Ovary (tissue), 7 donors: ENCODE measurements at regions not wholly inside any gene's neighbourhood (a gene's known extent, or its start where the extent isn't known, plus 50 kb on each side); places are given as distances from the start of the nearest gene placed in this dataset.

Experiments used
- DNase-seq, 5 donors: peaks; one replicate each; pipeline ENCODE4 v3.0.0-alpha.2; 2019 to 2020
- H3K27ac ChIP-seq, 2 donors: fragments of 200-600 bp; one replicate each; pipeline versions ENCODE4 v1.5.1 to v1.8.0; 2019 to 2022
- H3K27me3 ChIP-seq: fragments of 200-600 bp; one replicate; pipeline ENCODE4 v1.8.0; 2022
- H3K36me3 ChIP-seq: fragments of 200-600 bp; sonication (generic); one replicate; pipeline ENCODE4 v1.5.1; 2019
- H3K4me1 ChIP-seq: one replicate; pipeline ENCODE4 v1.8.1; 2013; ENCODE audit warnings: mild to moderate bottlenecking, moderate library complexity; ENCODE audit not compliant: insufficient read depth
- H3K4me3 ChIP-seq: fragments of 200-600 bp; sonication (generic); one replicate; pipeline ENCODE4 v1.5.1; 2017
- H3K9me3 ChIP-seq, 2 donors: fragments of 200-600 bp in 1 of 2; sonication (generic) in 1 of 2; one replicate each; pipeline versions ENCODE4 v1.5.1 to v1.8.1; 2013 to 2019; ENCODE audit warnings: mild to moderate bottlenecking in 1 of 2, moderate library complexity in 1 of 2
- CTCF ChIP-seq, 3 donors: fragments of 450-650 bp in 2 of 3; fragments of 200-600 bp in 1 of 3; IDR thresholded peaks; one replicate each; pipeline versions ENCODE4 v1.5.1 to v1.8.0; 2016 to 2022; ENCODE audit warnings: antibody characterized with exemption in 3 of 3, mild to moderate bottlenecking in 1 of 3
- EP300 ChIP-seq: sonication (generic); formaldehyde crosslinking; IDR thresholded peaks from one replicate; pipeline ENCODE4 v1.6.1; 2017; ENCODE audit warnings: antibody characterized with exemption
- POLR2A ChIP-seq: fragments of 450-650 bp; IDR thresholded peaks from one replicate; pipeline ENCODE4 v1.6.1; 2017; ENCODE audit warnings: antibody characterized with exemption, mild to moderate bottlenecking, moderate library complexity
- WGBS, 3 donors: extraction: QIAGEN DNeasy Blood & Tissue Kit in 1 of 3; methylation state at CpG; one replicate each; pipeline versions ENCODE4 v1.1.5 to v1.1.7; 2013 to 2017; 5-methylcytosine and 5-hydroxymethylcytosine counted together
- intact Hi-C, 4 donors: fragments of 100-400 bp; cut with DNase I; formaldehyde crosslinking; loops; one replicate each; pipeline versions ENCODE4 v1.11.0 to v1.15.1; 2022 to 2023
- donor health status: DM: no; HTN: no; CAD: no; lungs with moderate emphysema.
- donor health status: DM: no; HTN: no; CAD: no.
- donor health status: Bipolar disorder and iron deficiency.
- donor health status: DM: no; HTN: no; CAD: no.
- donor health status: DM: yes; HTN: yes; CAD: no.

- H3K4me3 ChIP-seq, result no peak overlapping the region
- H3K9me3 ChIP-seq, result no peaks in the 10 kb centered on the region
- no peak overlapping the region for H3K27ac ChIP-seq
- no peaks in the 10 kb centered on the region for H3K27me3 ChIP-seq
- peaks cover 15% of the 10 kb centered on the region for H3K4me1 ChIP-seq
- intact Hi-C loops, result no loop called here
- WGBS, 3 donors, result 26 to 35% (median 32%) methylated on average over 9 of the region's 9 CpGs
- no peaks in the 10 kb centered on the region for H3K36me3 ChIP-seq
- no peak for DNase-seq
- TF ChIP-seq POLR2A, result no peak
- TF ChIP-seq CTCF (IDR thresholded peaks at IDR 0.05), result no peak
- no peak for TF ChIP-seq EP300
These were observed 68.8 kb downstream of the ZNF608 start for GRCh38 chr5:124677374-124678351.

DNA sequence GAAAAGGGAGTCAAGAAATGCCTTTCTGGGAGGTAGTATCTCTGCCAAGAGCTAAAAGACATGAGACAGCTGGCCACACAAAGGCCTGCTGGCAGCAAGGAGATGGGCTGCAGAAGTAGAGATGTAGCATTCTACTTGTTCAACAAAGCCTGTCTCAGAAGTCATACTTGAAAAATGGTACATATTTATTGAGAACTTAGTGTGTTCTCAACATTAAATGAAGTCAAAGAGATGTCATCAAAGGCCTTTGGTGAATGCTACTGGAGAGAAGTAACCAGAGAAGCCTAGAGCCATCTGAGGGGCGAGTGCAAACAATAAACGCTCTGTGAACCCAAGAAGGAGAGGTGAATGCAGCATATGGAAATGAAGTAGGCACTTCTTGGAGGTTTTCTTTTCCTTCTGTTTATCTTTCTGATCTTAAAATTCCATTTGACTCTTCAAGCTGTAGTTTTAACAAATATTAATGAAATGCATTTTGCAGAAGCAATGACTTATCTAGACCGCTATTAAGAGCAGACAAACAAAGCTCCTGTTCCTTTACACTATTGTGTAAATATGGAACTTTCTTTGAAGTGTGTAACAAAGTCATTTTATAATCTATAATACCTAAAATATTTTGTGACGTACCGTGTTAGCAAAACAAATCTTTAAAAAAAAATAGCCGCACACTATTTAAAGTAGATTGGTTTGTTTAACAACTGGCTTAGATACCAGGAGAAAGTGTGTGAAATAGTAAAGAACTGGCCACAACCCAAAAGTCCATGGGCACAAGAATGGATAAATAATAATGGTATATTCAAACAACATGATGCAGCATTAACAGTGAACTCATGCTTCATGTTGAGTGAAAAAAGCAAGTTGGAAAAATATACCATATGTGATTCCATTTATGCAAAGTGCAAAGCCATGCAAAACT lies 70.2 kb downstream of the ZNF608 start:
- no peaks in the 10 kb centered on the region for H3K9me3 ChIP-seq
- no peak overlapping the region for H3K27ac ChIP-seq
- WGBS, 3 donors, result 63 to 83% (median 68%) methylated on average over 6 of the region's 6 CpGs
- H3K4me3 ChIP-seq, result no peak overlapping the region
- H3K27me3 ChIP-seq, result no peaks in the 10 kb centered on the region
- H3K36me3 ChIP-seq, result no peaks in the 10 kb centered on the region
- H3K4me1 ChIP-seq, result peaks cover 15% of the 10 kb centered on the region
- intact Hi-C loops, result no loop called here
- no peak for TF ChIP-seq EP300
- no peak for TF ChIP-seq POLR2A
- TF ChIP-seq CTCF (IDR thresholded peaks at IDR 0.05), result no peak
- DNase-seq, result peak in 3 of 5 donors; percentile 44 to 52 (median 46)

GRCh38 chr5:124671193-124671592 lies 75.2 kb downstream of the ZNF608 start:
- Histone ChIP-seq H3K27ac (no peak overlapping the region), H3K27me3 (no peaks in the 10 kb centered on the region), H3K36me3 (no peaks in the 10 kb centered on the region), H3K4me3 (no peak overlapping the region), H3K9me3 (no peaks in the 10 kb centered on the region), H3K4me1 (peaks cover 4% of the 10 kb centered on the region)
- no peak for DNase-seq
- intact Hi-C loops, result no loop called here
- TF ChIP-seq EP300, result no peak
- TF ChIP-seq POLR2A, result no peak
- TF ChIP-seq CTCF (IDR thresholded peaks at IDR 0.05), result no peak
- WGBS, 3 donors, result 74 to 84% (median 81%) methylated on average over 1 of the region's 1 CpG

DNA sequence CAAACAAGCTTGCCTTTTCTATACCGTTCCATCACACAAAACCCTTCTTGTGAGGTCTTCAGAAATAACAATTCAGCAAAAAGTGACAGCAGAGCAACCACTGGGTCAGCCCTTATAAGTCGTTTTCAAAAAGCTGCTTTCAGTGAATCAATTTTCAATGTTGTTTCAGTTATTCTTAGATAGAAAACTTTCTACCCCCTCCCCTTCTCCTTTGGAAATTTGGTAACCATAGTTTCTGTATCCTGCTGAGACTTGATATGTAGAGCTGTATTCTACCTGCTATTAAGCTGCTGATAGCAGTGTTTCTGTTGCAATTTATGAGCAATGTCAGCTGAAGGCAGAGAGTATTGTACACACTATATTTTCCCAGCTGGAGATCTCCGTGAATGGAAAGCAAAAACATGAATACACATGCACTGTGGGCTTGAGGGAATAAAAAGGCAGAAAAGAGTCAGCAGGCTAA lies 75.7 kb downstream of the ZNF608 start:
- no peaks in the 10 kb centered on the region for H3K36me3 ChIP-seq
- no peaks in the 10 kb centered on the region for H3K9me3 ChIP-seq
- intact Hi-C loops, result no loop called here
- DNase-seq, result no peak
- H3K27me3 ChIP-seq, result no peaks in the 10 kb centered on the region
- H3K27ac ChIP-seq, result no peak overlapping the region
- 30 to 44% (median 40%) methylated on average over 3 of the region's 3 CpGs for WGBS, 3 donors
- H3K4me1 ChIP-seq, result peaks cover 3% of the 10 kb centered on the region
- TF ChIP-seq EP300, result no peak
- TF ChIP-seq POLR2A, result no peak
- TF ChIP-seq CTCF (IDR thresholded peaks at IDR 0.05), result no peak
- no peak overlapping the region for H3K4me3 ChIP-seq
